GM23338 (cell line): ENCODE measurements at regions not wholly inside any gene's neighbourhood (a gene's known extent, or its start where the extent isn't known, plus 50 kb on each side); places are given as distances from the start of the nearest gene placed in this dataset.

Experiments used
- CTCF ChIP-seq, 2 experiments: fragments of 200-600 bp in 1 of 2; sonication (generic) in 1 of 2; conservative IDR thresholded peaks; 2 replicates each; pipeline versions ENCODE4 v1.5.1 to v1.6.1; 2016 to 2017; ENCODE audit warnings: antibody characterized with exemption in 2 of 2, low read depth in 2 of 2, mild to moderate bottlenecking in 2 of 2, moderate library complexity in 1 of 2
- EZH2 ChIP-seq: fragments of 200-600 bp; sonication (generic); IDR thresholded peaks from one replicate; pipeline ENCODE4 v1.8.0; 2017; ENCODE audit warnings: antibody characterized with exemption, mild to moderate bottlenecking, low read depth; ENCODE audit not compliant: unreplicated experiment

- no peak for TF ChIP-seq CTCF (conservative IDR thresholded peaks at IDR 0.05; ENCODE audit: low read depth in 2 of 2)
- no peak for TF ChIP-seq EZH2
Observed at GRCh38 chr2:6425032-6425431, 440.7 kb downstream of the CMPK2 start.
